Testis (tissue), 2 donors: ENCODE measurements at regions not wholly inside any gene's neighbourhood (a gene's known extent, or its start where the extent isn't known, plus 50 kb on each side); places are given as distances from the start of the nearest gene placed in this dataset.

Experiments
- CTCF ChIP-seq, 3 experiments: fragments of 450-650 bp in 2 of 3; fragments of 200-600 bp in 1 of 3; sonication (generic) in 1 of 3; IDR thresholded peaks; one replicate each; pipeline ENCODE4 v1.5.1; 2016 to 2019; ENCODE audit warnings: antibody characterized with exemption in 3 of 3, mild to moderate bottlenecking in 2 of 3, moderate library complexity in 1 of 3
- POLR2A ChIP-seq: fragments of 450-650 bp; IDR thresholded peaks from one replicate; pipeline ENCODE4 v1.6.1; 2017; ENCODE audit warnings: antibody characterized with exemption, mild to moderate bottlenecking, moderate library complexity

DNA sequence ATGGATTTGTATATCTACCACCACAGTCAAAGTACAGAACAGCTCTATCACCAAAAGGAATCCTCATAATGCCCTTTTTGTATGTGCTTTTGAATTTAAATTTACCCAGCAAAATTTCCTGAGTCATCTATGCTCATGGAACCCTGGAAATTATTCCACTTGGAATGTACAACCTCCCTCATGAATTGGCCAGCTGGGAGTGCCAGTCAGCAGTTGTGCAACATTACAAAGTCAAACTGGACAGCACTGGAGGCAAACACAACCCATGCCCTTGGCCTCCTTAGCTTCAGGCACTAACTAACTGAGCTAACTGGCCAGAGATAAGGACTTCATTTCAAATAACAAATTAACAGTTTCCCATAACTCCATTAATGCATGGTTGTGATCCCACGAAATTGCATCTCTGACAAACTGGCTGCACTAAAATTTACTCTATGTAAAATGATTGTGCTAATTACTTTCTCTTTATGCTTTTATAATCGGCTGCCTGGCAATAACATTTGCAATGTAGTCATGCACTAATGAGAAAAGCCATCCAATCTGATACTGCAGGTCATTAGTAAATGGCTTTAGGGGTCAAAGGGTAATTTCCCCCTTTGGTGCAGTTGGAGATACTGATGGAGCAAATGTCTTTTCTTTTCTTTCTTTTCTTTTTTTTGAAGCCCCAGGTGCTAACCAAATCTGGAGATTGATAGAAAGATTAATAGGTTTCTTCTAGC is 270.5 kb downstream of the ACTR3 start:
- no peak for TF ChIP-seq CTCF (IDR thresholded peaks at IDR 0.05)
- TF ChIP-seq POLR2A = no peak
